CD1c-positive myeloid dendritic cell (primary cell): ENCODE measurements at regions not wholly inside any gene's neighbourhood (a gene's known extent, or its start where the extent isn't known, plus 50 kb on each side); places are given as distances from the start of the nearest gene placed in this dataset.
"Not testable (repeated sequence)": the region's sequence is repeated elsewhere in the genome, so short reads cannot be mapped to it uniquely, and the experiment has no call there.

ENCODE experiments used
- DNase-seq: peaks from one replicate; pipeline ENCODE4 v3.0.0-alpha.2; 2016; ENCODE audit errors: extremely low spot score

- no peak for DNase-seq
These were observed 324.7 kb downstream of the GJA1 start for GRCh38 chr6:121760191-121760590.

- DNase-seq = no peak
These were observed 325.3 kb downstream of the GJA1 start for GRCh38 chr6:121760745-121761144.

- no peak for DNase-seq
These were observed 329.0 kb downstream of the GJA1 start for GRCh38 chr6:121764493-121764892.

- DNase-seq = no peak
These were observed 329.6 kb downstream of the GJA1 start for GRCh38 chr6:121765060-121765459.

- DNase-seq = no peak
These were observed 331.8 kb downstream of the GJA1 start for GRCh38 chr6:121767211-121767610.

GRCh38 chr6:121770943-121771342, 335.5 kb downstream of the GJA1 start:
- no peak for DNase-seq

GRCh38 chr6:121771937-121772720, 336.7 kb downstream of the GJA1 start:
- DNase-seq = no peak

GRCh38 chr6:121776054-121776453, 340.6 kb downstream of the GJA1 start:
- no peak for DNase-seq

- DNase-seq = no peak
These were observed 345.2 kb downstream of the GJA1 start for GRCh38 chr6:121780325-121781321.

- DNase-seq = no peak
These were observed 356.2 kb downstream of the GJA1 start for GRCh38 chr6:121791396-121792315.

- DNase-seq = no peak
These were observed 359.2 kb downstream of the GJA1 start for GRCh38 chr6:121794630-121795029.

- not testable (repeated sequence) for DNase-seq
These were observed 362.2 kb downstream of the GJA1 start for GRCh38 chr6:121797598-121797997.

- DNase-seq = not testable (repeated sequence)
These were observed 362.7 kb downstream of the GJA1 start for GRCh38 chr6:121798126-121798525.

- DNase-seq = no peak
These were observed 364.1 kb downstream of the GJA1 start for GRCh38 chr6:121799574-121799973.

- DNase-seq = no peak
These were observed 364.6 kb downstream of the GJA1 start for GRCh38 chr6:121800047-121800446.

GRCh38 chr6:121806116-121806515, 370.7 kb downstream of the GJA1 start:
- no peak for DNase-seq

GRCh38 chr6:121809211-121809610, 373.8 kb downstream of the GJA1 start:
- no peak for DNase-seq

GRCh38 chr6:121810158-121811032, 374.9 kb downstream of the GJA1 start:
- no peak for DNase-seq

- no peak for DNase-seq
These were observed 375.7 kb downstream of the GJA1 start for GRCh38 chr6:121811106-121811505.

- DNase-seq = no peak
These were observed 380.9 kb downstream of the GJA1 start for GRCh38 chr6:121816361-121816760.
